VCaP (cell line): ENCODE measurements at regions not wholly inside any gene's neighbourhood (a gene's known extent, or its start where the extent isn't known, plus 50 kb on each side); places are given as distances from the start of the nearest gene placed in this dataset.
"Not testable (repeated sequence)": the region's sequence is repeated elsewhere in the genome, so short reads cannot be mapped to it uniquely, and the experiment has no call there.

Source experiments
- H3K27ac ChIP-seq: fragments of 450-650 bp; 2 replicates; pipeline ENCODE4 v1.5.1; 2017
- CTCF ChIP-seq: fragments of 450-650 bp; conservative IDR thresholded peaks from 2 replicates; pipeline ENCODE4 v1.5.1; 2017; ENCODE audit warnings: mild to moderate bottlenecking, moderate library complexity

DNA sequence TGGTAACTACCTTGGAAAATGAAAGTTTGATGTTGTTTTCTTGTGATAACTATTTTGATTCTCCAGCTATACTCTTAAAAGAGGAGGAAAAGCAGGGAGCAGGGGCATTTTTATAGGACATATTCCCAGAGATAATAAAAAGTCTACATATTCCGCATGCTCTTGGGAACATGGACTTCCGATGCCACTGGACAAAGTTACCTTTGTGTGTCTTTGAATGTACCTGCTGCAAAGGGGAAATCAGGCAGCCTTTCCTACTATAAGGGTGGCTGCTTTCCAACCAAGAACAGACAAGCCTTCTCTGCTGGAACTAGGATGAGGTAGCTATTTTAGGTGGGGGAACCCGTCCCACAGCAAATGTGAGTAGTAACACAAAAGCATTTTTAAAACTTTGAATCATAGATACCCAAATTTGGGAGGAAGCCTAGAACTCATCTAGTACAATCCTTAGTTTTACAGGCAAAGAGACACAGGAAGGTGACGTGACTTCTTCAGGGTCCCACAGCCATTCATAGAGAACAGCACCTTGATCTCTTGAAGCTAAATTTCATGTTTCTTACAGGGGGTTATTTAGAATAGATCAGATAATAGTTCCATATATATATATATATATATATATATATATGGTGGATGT lies 179.9 kb downstream of the FASLG start:
- TF ChIP-seq CTCF: no peak
- no peak overlapping the region for H3K27ac ChIP-seq

DNA sequence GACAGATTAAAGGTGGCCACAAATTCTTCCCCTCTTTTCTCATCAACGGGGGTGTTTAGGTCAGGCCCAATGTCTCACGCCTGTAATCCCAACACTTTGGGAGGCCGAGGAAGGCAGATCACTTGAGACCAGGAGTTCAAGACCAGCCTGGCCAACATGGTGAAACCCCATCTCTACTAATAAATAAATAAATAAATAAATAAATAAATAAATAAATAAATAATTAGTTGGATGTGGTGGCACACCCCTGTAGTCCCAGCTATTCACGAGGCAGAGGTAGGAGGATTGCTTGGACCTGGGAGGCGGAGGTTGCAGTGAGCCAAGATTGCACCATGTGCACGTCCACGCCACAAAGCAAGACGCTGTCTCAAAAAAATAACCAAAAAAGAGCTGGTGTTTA lies 180.7 kb downstream of the FASLG start:
- not testable (repeated sequence) for H3K27ac ChIP-seq

DNA sequence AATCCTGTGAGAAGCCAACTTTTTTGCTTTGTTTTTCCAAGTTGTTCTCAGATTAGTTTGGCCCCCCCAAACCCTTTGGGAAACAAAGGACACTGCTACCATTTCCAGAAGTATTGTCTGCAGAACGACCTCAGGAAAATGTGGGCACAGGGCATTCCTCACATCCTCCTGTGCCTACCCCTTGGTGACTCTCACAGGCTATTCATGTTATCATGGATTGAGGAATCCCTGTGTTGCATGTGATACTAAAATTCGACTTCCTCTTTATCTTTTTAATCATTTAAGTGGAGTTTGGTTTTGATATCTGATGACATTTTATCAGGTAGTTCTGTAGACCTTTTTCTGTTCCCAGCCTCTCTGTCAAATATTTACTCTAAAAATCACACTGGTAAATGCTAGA lies 184.5 kb downstream of the FASLG start:
- no peak for TF ChIP-seq CTCF
- H3K27ac ChIP-seq: peak overlapping the region; percentile 58

DNA sequence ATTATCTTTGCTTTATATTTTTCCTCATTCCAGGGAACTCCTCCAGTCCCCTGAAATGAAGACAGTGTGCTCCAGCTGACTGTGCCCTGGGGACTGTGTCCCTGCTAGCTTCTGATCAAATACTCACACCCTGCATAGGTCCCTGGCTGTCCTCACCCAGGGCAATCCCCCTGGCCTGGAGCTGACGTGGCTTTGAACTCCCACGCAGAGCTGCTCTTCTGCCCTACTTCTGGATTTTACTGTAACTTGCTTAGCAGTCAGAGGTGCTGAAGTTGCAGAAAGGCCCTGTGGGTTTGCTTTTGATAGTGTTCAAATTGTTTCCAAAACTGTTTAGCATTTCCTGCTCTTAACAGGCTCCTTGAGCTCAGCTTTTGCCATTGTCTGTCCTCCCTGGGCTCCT lies 186.5 kb downstream of the FASLG start:
- no peak for TF ChIP-seq CTCF
- H3K27ac ChIP-seq: no peak overlapping the region

GRCh38 chr1:172845865-172846264 lies 187.0 kb downstream of the FASLG start:
- no peak for TF ChIP-seq CTCF
- H3K27ac ChIP-seq: no peak overlapping the region

GRCh38 chr1:172847814-172848213 lies 188.9 kb downstream of the FASLG start:
- not testable (repeated sequence) for H3K27ac ChIP-seq

GRCh38 chr1:172849653-172850052 lies 190.8 kb downstream of the FASLG start:
- no peak for TF ChIP-seq CTCF
- no peak overlapping the region for H3K27ac ChIP-seq

DNA sequence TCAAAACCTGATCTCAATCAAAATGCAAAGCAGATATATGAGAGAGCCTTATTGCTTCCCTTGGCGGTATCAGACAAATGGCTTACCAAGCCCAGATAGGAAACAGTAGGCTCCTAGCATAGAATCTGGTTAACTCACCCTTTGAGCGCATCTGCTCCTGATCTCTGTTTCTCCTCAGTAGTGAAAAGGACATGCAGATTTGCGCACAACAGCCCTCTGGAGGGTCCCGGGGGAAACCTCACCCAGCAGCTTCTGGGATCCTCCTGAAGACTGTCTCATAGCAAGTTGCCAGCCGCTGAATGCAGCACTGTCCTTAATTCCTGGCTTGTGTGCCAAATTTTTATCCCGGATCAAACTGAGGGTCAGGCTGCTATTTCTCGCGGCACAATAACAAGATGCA lies 192.2 kb downstream of the FASLG start:
- H3K27ac ChIP-seq: no peak overlapping the region

More for the DNA sequence above, 192.2 kb downstream of the FASLG start:
- TF ChIP-seq CTCF: no peak
